ENCODE measurements at regions not wholly inside any gene's neighbourhood (a gene's known extent, or its start where the extent isn't known, plus 50 kb on each side); places are given as distances from the start of the nearest gene placed in this dataset.

- no peak for TF ChIP-seq CTCF (IDR thresholded peaks at IDR 0.05; ENCODE audit: borderline replicate concordance, insufficient read depth, low read depth, low read length)
- H3K4me3 ChIP-seq (ENCODE audit: low read depth, low read length), result no peak overlapping the region
Observed at GRCh38 chr21:24824209-24824608, 783.1 kb downstream of the MRPL39 start.

- no peak overlapping the region for H3K4me3 ChIP-seq (ENCODE audit: low read depth, low read length)
- TF ChIP-seq CTCF (IDR thresholded peaks at IDR 0.05; ENCODE audit: borderline replicate concordance, insufficient read depth, low read depth, low read length), result no peak
Observed at GRCh38 chr21:24823247-24823646, 784.0 kb downstream of the MRPL39 start.

- no peak overlapping the region for H3K4me3 ChIP-seq (ENCODE audit: low read depth, low read length)
- no peak for TF ChIP-seq CTCF (IDR thresholded peaks at IDR 0.05; ENCODE audit: borderline replicate concordance, insufficient read depth, low read depth, low read length)
Observed at GRCh38 chr21:24785033-24785432, 822.2 kb downstream of the MRPL39 start.

GRCh38 chr21:24781146-24781545 lies 826.1 kb downstream of the MRPL39 start:
- no peak overlapping the region for H3K4me3 ChIP-seq (ENCODE audit: low read depth, low read length)
- no peak for TF ChIP-seq CTCF (IDR thresholded peaks at IDR 0.05; ENCODE audit: borderline replicate concordance, insufficient read depth, low read depth, low read length)

- no peak for TF ChIP-seq CTCF (IDR thresholded peaks at IDR 0.05; ENCODE audit: borderline replicate concordance, insufficient read depth, low read depth, low read length)
- no peak overlapping the region for H3K4me3 ChIP-seq (ENCODE audit: low read depth, low read length)
Observed at GRCh38 chr21:24759348-24760075, 847.8 kb downstream of the MRPL39 start.

GRCh38 chr21:24738063-24738462 lies 869.2 kb downstream of the MRPL39 start:
- no peak overlapping the region for H3K4me3 ChIP-seq (ENCODE audit: low read depth, low read length)
- TF ChIP-seq CTCF (IDR thresholded peaks at IDR 0.05; ENCODE audit: borderline replicate concordance, insufficient read depth, low read depth, low read length), result no peak

GRCh38 chr21:24737296-24737850 lies 869.9 kb downstream of the MRPL39 start:
- no peak for TF ChIP-seq CTCF (IDR thresholded peaks at IDR 0.05; ENCODE audit: borderline replicate concordance, insufficient read depth, low read depth, low read length)
- H3K4me3 ChIP-seq (ENCODE audit: low read depth, low read length), result no peak overlapping the region
